Stomach (tissue), 4 donors: ENCODE measurements at regions not wholly inside any gene's neighbourhood (a gene's known extent, or its start where the extent isn't known, plus 50 kb on each side); places are given as distances from the start of the nearest gene placed in this dataset.

ENCODE experiments used
- POLR2A ChIP-seq, 4 donors: fragments of 450-650 bp; IDR thresholded peaks; one replicate each; pipeline ENCODE4 v1.6.1; 2016; ENCODE audit warnings: antibody characterized with exemption in 4 of 4, control low read depth in 2 of 4, mild to moderate bottlenecking in 1 of 4, moderate library complexity in 1 of 4
- TF ChIP-seq, protein P1 (sequence below), 7 experiments: fragments of 450-650 bp in 4 of 7; fragments of 200-600 bp in 3 of 7; sonication (generic) in 3 of 7; IDR thresholded peaks; one replicate each; pipeline ENCODE4 v1.5.1; 2016 to 2019; ENCODE audit warnings: antibody characterized with exemption in 7 of 7, control low read depth in 2 of 7, mild to moderate bottlenecking in 1 of 7

DNA sequence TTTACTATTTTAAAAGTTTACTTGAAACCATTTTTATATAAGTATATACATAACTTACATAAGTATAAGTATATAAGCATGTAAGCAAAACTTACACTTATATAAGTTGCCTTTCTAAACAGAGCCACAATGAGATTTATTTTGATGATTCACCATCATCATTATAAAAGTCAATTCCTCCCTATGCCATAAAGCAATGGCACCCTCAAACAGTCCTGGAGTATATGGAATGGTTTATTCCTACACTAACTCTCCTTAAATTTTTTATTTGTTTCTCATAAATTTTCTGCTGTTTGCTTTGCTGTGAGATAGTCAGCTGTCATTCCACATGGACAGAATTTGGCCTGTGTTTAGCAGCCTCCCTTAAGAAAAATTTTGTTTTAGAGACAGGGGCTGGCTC is 114.2 kb downstream of the NAB1 start:
- TF ChIP-seq, protein P1, sequence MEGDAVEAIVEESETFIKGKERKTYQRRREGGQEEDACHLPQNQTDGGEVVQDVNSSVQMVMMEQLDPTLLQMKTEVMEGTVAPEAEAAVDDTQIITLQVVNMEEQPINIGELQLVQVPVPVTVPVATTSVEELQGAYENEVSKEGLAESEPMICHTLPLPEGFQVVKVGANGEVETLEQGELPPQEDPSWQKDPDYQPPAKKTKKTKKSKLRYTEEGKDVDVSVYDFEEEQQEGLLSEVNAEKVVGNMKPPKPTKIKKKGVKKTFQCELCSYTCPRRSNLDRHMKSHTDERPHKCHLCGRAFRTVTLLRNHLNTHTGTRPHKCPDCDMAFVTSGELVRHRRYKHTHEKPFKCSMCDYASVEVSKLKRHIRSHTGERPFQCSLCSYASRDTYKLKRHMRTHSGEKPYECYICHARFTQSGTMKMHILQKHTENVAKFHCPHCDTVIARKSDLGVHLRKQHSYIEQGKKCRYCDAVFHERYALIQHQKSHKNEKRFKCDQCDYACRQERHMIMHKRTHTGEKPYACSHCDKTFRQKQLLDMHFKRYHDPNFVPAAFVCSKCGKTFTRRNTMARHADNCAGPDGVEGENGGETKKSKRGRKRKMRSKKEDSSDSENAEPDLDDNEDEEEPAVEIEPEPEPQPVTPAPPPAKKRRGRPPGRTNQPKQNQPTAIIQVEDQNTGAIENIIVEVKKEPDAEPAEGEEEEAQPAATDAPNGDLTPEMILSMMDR (IDR thresholded peaks at IDR 0.05): no peak
- no peak for TF ChIP-seq POLR2A (IDR thresholded peaks at IDR 0.05)
